Esophagus squamous epithelium (tissue), 5 donors: ENCODE measurements at regions not wholly inside any gene's neighbourhood (a gene's known extent, or its start where the extent isn't known, plus 50 kb on each side); places are given as distances from the start of the nearest gene placed in this dataset.

Experiments
- DNase-seq: peaks from one replicate; lab custom pipeline; 2025; lab: John Stamatoyannopoulos, UW
- H3K27ac ChIP-seq, 4 donors: fragments of 200-600 bp; sonication (generic); one replicate each; pipeline ENCODE4 v1.5.1; 2016 to 2019; ENCODE audit warnings: mild to moderate bottlenecking in 1 of 4
- H3K27me3 ChIP-seq, 4 donors: fragments of 200-600 bp; sonication (generic); 1 replicate in 3 of 4; 2 replicates in 1 of 4; pipeline versions ENCODE4 v1.5.1 to v1.6.0; 2017 to 2021; ENCODE audit warnings: antibody characterized with exemption in 1 of 4
- H3K36me3 ChIP-seq, 3 donors: fragments of 200-600 bp; sonication (generic); one replicate each; pipeline ENCODE4 v1.5.1; 2016 to 2019
- H3K4me1 ChIP-seq, 3 donors: fragments of 200-600 bp; sonication (generic); one replicate each; pipeline ENCODE4 v1.5.1; 2017 to 2019
- H3K4me3 ChIP-seq, 4 donors: fragments of 200-600 bp; sonication (generic); 1 replicate in 3 of 4; 2 replicates in 1 of 4; pipeline ENCODE4 v1.5.1; 2016 to 2019; ENCODE audit warnings: mild to moderate bottlenecking in 2 of 4, moderate library complexity in 1 of 4
- H3K9me3 ChIP-seq, 3 donors: fragments of 200-600 bp; sonication (generic); one replicate each; pipeline ENCODE4 v1.5.1; 2016 to 2019
- CTCF ChIP-seq, 6 experiments: fragments of 450-650 bp in 4 of 6; fragments of 200-600 bp in 2 of 6; sonication (generic) in 2 of 6; IDR thresholded peaks; one replicate each; pipeline ENCODE4 v1.5.1; 2016 to 2019; ENCODE audit warnings: antibody characterized with exemption in 6 of 6, mild to moderate bottlenecking in 4 of 6, moderate library complexity in 4 of 6
- POLR2A ChIP-seq, 4 donors: fragments of 450-650 bp; IDR thresholded peaks; one replicate each; pipeline ENCODE4 v1.6.1; 2017; ENCODE audit warnings: antibody characterized with exemption in 4 of 4, mild to moderate bottlenecking in 4 of 4, moderate library complexity in 3 of 4
- WGBS, 2 donors: methylation state at CpG; one replicate each; pipeline ENCODE4 v1.1.5; 2018; 5-methylcytosine and 5-hydroxymethylcytosine counted together
- intact Hi-C: fragments of 100-400 bp; cut with DNase I; formaldehyde crosslinking; loops from one replicate; pipeline ENCODE4 v1.15.0; 2022
- donor health status: DM: yes; HTN: yes; CAD: no.

DNA sequence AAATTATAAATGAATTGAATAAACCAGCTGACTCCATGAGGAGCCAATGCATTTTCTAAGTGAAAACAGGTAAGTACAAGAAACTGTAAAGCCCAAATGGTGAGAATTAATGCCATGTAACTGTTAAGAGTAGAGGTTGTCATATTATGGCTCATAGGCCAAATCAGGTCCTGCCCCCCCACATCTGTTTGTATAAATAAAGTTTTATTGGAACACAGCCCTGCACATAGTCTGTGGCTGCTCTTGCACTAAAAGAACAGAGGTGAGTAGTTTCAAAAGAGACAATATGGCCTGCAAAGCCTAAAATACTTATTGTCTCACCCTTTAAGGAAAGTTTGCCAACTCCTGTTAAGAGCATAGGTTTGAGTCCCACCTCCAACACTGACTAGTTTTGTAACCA is 140.5 kb upstream of the SRRM4 start:
- no peak for DNase-seq
- H3K27ac ChIP-seq = no peak overlapping the region
- TF ChIP-seq CTCF (IDR thresholded peaks at IDR 0.05) (no peak), POLR2A (IDR thresholded peaks at IDR 0.05) (no peak)
- H3K27me3 ChIP-seq = no peaks in the 10 kb centered on the region
- no peaks in the 10 kb centered on the region for H3K36me3 ChIP-seq
- intact Hi-C loops = no loop called here
- H3K9me3 ChIP-seq = no peaks in the 10 kb centered on the region
- H3K4me3 ChIP-seq = no peak overlapping the region
- no peaks in the 10 kb centered on the region for H3K4me1 ChIP-seq

DNA sequence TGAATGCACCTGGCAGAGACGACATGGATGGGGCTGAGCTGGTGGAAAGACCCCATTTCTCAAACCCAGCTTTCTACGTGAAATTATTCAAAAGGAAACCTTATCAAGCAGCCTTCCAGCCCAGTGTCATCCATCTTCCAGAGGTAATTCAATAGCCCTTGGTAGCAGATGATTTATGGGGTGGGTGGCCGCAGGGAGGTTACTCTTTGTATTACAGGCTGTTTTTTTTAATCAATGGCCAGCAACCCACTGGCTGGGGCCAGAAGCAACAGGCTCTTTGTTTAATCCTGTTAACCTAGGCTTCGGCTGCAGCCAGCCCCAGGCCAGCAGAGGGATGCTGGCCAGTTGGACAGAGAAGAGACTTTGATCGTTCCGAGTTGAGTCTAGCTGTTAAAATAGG is 139.8 kb upstream of the SRRM4 start:
- H3K4me1 ChIP-seq = no peaks in the 10 kb centered on the region
- no peak overlapping the region for H3K27ac ChIP-seq
- DNase-seq = no peak
- H3K27me3 ChIP-seq = no peaks in the 10 kb centered on the region
- no peaks in the 10 kb centered on the region for H3K36me3 ChIP-seq
- intact Hi-C loops = no loop called here
- H3K9me3 ChIP-seq = no peaks in the 10 kb centered on the region
- 9 to 30% methylated on average over 6 of the region's 6 CpGs for WGBS, 2 donors
- TF ChIP-seq POLR2A (IDR thresholded peaks at IDR 0.05) (no peak), CTCF (IDR thresholded peaks at IDR 0.05) (no peak)
- H3K4me3 ChIP-seq = no peak overlapping the region

DNA sequence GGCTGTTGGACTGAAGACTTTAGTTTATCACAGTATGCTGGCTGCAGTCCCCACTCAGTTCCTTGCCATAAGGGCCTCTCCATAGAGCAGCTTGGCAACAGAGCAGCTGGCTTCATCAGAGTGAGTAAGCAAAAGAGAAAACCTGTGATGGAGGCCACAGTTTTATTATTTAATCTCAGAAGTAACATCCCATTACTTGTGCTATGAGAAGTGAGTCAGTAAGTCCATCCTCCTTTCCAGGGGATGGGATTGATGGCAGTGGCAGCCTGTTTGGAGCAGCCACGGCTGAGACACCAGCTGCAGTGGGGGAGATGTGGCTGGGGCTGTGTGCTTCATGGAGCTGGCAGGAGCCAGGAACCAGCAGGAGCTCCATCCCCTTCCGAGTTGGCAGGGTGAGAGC is 138.5 kb upstream of the SRRM4 start:
- intact Hi-C loops = no loop called here
- Histone ChIP-seq H3K4me3 (no peak overlapping the region), H3K27ac (no peak overlapping the region), H3K36me3 (no peaks in the 10 kb centered on the region), H3K27me3 (no peaks in the 10 kb centered on the region), H3K4me1 (no peaks in the 10 kb centered on the region), H3K9me3 (no peaks in the 10 kb centered on the region)
- TF ChIP-seq POLR2A (IDR thresholded peaks at IDR 0.05) (no peak), CTCF (IDR thresholded peaks at IDR 0.05) (no peak)
- 0 to 49% methylated on average over 1 to 2 of the region's 2 CpGs for whole genome bisulfite sequencing, 2 donors
- no peak for DNase-seq

GRCh38 chr12:118846416-118846815 is 134.9 kb upstream of the SRRM4 start:
- Histone ChIP-seq H3K27me3 (peaks cover 0 to 3% (median 0%) of the 10 kb centered on the region in 4 donors), H3K36me3 (no peaks in the 10 kb centered on the region), H3K4me3 (no peak overlapping the region), H3K4me1 (no peaks in the 10 kb centered on the region), H3K9me3 (no peaks in the 10 kb centered on the region), H3K27ac (no peak overlapping the region)
- 30 to 37% methylated on average over 2 of the region's 2 CpGs for WGBS, 2 donors
- intact Hi-C loops = no loop called here
- DNase-seq = no peak
- no peak for TF ChIP-seq CTCF (IDR thresholded peaks at IDR 0.05)

GRCh38 chr12:118850244-118850825 is 131.0 kb upstream of the SRRM4 start:
- DNase-seq = no peak
- Histone ChIP-seq H3K27me3 (peaks cover 0 to 5% (median 2%) of the 10 kb centered on the region in 4 donors), H3K4me1 (no peaks in the 10 kb centered on the region), H3K9me3 (no peaks in the 10 kb centered on the region), H3K36me3 (no peaks in the 10 kb centered on the region), H3K4me3 (no peak overlapping the region), H3K27ac (no peak overlapping the region)
- TF ChIP-seq POLR2A (IDR thresholded peaks at IDR 0.05) = no peak
- TF ChIP-seq CTCF (IDR thresholded peaks at IDR 0.05) = peak in 4 of 6 experiments; percentile 21 to 52 (median 29)
- intact Hi-C loops = no loop called here
- 37% methylated on average over 7 of the region's 7 CpGs for WGBS, 2 donors
